Inferior parietal cortex (tissue), 1 donor: ENCODE measurements at regions not wholly inside any gene's neighbourhood (a gene's known extent, or its start where the extent isn't known, plus 50 kb on each side); places are given as distances from the start of the nearest gene placed in this dataset.
"Not testable (repeated sequence)": the region's sequence is repeated elsewhere in the genome, so short reads cannot be mapped to it uniquely, and the experiment has no call there.

Experiments used
- DNase-seq: peaks from one replicate; pipeline ENCODE4 v3.0.0-alpha.2; 2016; ENCODE audit errors: extremely low spot score

DNA sequence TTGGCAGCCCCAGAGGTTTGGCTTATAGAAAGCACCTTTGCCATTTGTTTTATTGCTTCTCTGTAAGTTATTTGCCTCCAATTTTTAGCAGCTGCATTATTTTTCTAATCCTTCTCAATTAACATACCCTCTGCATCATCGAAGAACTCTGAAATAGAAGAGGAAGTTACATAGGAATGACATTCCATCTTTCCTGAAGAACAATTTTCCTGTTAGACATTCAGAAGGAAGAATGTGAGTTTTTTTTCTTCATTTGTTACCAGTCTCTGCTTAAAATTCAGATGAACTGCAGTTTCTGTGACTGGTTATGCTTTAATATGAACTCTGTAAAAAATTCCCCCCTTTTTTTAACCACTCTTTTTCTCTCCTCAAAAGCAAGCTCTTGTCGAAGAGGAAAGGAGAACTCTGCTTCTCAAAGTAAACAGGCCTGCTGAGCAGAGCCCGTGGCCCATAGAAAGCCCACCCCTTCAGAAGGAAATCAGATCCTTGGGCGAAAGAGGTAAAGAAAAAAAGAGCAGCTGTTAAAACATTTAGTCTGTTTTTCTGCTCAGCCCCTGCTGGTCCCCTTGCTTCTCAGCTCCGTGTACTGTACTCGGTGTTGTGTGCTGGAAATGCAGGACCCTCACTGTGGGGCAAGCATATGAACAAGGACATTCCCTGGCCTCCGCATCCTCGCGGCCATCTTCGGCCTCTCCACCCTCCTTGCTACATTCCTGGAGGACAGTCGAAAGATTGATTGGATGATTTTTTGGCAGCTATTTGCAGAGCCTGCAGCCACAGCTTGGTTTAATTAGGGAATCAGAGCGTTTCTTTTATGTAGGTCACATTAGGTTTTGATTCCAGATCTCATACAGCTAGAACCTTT lies 164.4 kb upstream of the LRIG3 start:
- no peak for DNase-seq

- DNase-seq, result no peak
These were observed 162.6 kb upstream of the LRIG3 start for GRCh38 chr12:59082952-59083351.

DNA sequence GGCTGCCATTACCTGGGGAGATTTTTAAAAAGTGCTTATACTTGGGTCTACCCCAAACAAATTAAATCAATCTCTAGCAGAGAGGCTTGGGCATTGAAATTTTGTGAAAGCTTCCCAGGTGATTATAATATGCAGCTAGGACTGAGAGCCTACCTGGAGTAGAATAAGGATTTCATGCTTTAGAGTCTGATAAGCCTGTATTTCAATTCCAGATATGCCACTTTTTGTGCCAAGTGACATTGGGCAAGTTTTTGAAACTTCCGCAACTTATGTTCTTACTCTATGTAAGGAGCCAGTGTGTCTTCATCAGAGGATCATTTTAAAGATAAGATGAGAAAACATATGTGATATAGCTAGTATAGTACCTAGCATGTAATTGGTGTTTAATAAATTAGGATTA lies 159.8 kb upstream of the LRIG3 start:
- no peak for DNase-seq

DNA sequence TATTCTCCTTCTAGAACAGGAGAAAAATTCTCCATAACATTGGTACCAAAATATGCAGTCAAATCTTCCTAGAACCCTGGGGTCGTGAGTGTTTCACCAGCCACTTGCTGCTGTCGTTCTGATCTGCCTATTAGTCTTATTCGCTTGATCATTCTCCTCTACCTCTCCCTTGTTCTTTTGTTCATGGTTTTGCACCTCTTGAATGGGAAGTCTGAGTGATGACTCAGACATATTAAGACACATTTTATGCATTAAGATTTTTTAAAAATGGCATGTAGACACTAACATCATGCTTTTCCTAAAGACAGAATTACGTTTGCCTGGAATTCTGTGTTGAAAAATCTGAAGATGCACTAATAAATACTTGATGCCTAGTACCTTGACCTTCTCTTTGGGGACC lies 159.2 kb upstream of the LRIG3 start:
- DNase-seq, result no peak

GRCh38 chr12:59079002-59079401 lies 158.7 kb upstream of the LRIG3 start:
- DNase-seq, result no peak

DNA sequence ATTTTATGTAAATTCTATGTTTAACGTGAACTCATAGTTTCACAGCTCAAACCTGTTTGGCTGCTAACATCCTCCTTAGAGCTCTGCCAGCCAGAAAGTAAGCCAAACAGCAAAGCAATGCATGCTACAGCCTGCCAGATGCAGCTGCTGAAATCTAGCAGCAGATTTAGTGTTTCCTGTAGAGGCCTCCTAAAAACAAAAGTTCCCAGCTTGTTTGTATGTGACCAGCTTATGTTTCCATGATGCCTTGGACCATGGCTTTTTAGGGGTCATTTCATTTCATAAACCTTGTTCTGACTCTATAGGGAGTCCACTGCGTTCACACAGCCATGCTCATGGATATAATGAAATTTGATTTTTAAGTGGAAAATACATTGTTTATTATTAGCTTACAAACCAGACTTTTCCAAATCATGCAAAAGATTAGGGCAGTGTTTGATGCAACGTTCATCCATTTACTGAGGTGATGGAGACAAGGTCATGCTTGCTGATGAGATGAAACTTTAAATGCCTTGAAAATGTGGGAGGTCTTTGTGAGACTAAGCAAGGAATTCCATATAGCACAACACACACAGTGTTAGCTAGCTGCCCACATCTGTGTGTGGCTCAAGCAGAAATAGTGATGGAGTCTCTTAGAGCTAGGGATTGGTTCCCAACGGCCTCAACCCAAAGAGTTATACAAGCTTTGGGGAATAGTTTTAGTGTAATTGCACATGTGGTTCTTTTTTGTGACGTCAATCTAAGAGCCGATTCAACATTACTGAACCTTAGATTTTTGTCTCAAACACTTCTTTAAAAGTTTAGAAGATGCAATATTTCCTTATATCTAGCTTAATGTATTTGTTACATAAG lies 157.5 kb upstream of the LRIG3 start:
- no peak for DNase-seq

DNA sequence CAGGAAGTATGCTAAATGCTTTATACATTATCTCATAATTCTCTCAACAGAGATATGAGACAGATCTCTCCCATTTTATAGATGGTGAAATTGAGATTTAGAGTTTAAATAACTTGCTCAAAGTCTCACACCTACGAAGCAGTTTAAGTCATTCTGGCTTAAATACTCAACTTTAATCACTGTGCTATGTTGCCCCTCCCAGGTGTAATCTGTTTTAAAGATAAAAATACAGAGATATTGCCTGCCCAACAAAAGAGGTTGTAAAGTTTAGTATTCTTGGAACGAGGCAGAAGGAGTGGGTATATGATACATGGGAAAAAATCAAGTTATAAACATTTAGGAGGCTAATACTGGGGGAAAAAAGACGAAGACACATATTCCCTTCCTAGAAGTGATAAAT lies 156.8 kb upstream of the LRIG3 start:
- DNase-seq, result no peak

GRCh38 chr12:59076622-59077021 lies 156.3 kb upstream of the LRIG3 start:
- no peak for DNase-seq

- no peak for DNase-seq
These were observed 155.7 kb upstream of the LRIG3 start for GRCh38 chr12:59075968-59076490.

GRCh38 chr12:59075141-59075540 lies 154.8 kb upstream of the LRIG3 start:
- no peak for DNase-seq

DNA sequence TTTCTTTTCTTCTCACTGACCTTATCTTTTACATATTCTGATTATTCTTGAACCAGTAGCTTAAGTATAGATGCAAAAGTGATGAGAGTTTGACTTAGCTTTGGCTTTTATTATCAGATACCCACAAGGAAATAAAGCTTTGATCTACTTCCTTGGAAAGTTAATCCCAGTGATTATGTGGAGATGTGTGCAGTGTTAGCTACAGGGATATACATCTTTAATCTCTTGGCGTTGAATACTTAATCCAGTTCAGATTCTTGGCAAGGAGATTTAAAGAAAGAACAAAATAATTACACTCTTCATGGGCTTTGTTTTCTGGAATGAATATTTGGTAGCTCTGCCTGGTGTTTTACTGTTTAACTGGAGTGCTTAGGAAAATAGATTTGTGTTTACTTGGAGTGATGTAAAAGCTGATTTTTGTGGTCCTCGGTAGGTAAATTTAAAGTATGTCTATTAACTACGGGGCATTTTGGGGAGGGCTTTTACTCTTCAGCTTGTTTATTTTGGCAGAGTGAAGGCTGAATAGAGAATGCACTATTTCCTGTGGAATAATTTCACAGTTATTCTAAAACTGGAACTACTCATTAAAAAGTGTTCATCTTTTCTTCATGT lies 150.1 kb upstream of the LRIG3 start:
- no peak for DNase-seq

- DNase-seq, result no peak
These were observed 149.2 kb upstream of the LRIG3 start for GRCh38 chr12:59069516-59069915.

GRCh38 chr12:59068436-59068835 lies 148.1 kb upstream of the LRIG3 start:
- DNase-seq, result no peak

- no peak for DNase-seq
These were observed 146.8 kb upstream of the LRIG3 start for GRCh38 chr12:59067083-59067482.

GRCh38 chr12:59066445-59066844 lies 146.1 kb upstream of the LRIG3 start:
- DNase-seq, result no peak

DNA sequence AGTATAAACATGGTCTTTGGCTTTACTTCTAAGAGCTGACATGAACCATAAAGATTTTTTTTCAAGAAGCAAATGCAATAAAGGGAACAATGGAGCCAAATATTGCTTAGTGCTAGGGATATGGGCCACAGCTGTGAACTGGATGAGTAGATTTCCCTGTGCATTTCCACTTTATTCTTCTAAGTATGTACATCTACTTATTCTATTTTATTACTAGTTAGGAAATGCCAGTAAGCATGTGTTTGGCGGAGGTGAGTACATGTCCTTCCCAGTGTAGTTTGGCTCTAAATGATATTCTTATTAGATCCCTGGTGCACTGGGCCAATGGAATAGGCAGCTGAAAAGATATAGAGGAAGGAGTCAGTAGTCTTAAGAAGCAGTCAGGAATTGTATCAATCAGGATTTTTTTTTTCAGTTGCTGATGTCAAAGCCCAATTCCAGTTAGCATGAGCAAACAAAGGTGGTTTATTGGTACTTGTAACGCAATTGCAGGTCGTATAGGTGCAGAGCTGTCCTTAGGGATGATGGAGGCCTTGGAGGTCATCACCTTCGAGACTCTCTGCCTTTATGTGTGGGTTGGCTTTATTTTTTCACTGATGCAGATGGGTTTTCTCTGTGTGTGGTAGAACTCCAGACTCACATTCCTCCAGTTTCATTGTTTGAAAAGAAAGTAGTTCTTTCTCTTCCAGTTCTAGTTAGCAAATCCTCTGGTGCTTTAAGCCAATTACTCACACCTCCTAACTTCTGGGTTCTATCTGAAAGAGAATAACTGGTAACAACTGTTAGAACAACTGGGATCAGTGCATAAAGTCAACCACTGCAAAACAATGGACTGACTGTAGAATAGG lies 139.0 kb upstream of the LRIG3 start:
- DNase-seq, result no peak

GRCh38 chr12:59056966-59057365 lies 136.7 kb upstream of the LRIG3 start:
- no peak for DNase-seq

DNA sequence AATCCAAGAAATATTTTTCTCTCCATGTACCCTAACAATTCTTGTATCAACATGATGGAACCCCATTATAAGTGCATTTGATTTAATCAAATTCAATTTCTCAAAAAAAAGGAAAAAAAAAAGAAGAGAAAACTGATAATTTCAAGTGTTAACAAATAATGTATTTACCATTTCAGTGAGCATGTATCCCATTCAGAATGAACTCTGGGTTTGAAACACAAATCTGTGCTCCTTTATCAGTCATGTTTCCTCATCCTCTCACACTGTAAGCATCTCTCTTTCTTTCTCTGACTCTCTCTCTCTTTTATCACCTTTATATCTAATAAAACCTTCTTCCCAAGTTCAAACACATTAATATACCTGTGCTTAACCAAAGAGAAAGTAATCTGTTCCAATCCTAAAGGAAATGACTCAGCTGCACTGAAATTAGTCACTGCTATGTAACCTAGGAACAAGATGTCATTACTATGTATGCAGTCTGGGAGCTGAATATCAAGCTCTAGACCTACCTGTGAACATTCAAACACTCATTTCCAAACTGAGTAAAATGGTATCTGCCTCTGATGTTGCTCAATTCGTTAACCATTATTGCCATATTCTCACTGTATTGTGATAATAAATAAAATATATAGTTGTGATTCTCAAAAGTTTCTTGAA lies 135.0 kb upstream of the LRIG3 start:
- DNase-seq, result no peak

DNA sequence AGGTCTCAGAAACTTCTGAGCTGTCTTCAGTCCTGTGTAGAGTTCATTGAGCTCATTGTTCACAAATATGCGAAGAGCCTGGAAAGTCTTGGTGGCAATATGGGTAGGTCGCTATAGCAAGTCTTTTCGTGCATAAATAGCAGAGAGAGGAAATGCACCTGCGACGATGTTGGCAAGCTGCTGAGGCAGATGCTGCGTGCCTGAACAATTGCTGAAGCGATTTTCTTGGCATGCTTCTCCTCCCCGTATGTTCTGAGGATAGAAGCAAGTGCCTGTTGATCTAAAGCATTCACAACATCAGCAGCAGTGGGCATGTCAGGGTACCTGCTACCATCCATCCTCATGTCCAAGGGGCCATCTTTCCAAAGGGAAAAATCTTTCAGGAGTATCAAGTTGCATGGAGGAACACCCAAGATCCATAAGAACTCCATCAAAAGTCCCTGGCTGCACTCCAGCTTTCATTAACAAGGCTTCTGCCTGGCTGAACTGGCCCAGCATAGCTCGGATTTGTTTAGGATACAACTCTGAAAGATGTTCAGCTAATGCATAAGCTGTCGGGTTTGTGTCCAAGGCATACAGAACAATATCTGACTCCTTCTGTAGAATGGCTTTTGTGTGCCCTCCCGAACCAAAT lies 133.1 kb upstream of the LRIG3 start:
- DNase-seq, result not testable (repeated sequence)
